ENCODE measurements at regions not wholly inside any gene's neighbourhood (a gene's known extent, or its start where the extent isn't known, plus 50 kb on each side); places are given as distances from the start of the nearest gene placed in this dataset.

DNA sequence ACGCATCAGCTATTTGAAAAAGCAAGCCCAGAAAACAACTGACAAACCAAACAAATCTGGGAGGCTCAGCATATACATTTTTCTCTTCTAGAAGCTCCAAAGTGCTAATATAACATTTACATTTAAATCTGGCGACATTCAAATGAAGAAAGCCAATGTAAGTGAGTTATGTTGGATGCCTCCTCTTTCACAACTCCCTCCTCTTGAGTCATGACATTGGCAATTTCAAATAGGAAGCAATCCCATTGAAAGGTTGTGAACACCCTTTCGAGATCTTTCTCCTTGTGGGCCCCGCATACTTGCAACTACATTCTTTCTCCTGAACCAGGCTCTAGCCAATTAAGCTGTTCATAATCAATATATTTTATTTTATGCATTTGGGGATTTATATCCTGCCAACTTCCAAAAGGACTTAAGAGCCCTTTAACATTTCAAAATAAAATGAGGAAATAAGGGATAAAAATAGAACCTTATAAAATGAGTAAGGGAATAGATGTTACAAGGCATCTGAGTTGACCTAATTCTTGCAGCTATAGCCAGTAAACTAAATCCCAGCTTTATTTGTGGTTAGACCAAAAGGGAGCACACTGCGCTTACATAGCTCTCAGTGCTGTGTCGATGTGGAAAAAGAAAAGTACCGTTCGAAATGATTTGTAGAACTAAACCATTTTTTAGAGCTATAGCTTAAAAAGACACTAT, 129.5 kb upstream of the SESN3 start:
- Histone ChIP-seq H3K9ac (no peak overlapping the region), H3K27ac (no peak overlapping the region), H2AFZ (ENCODE audit: low read depth) (no peak overlapping the region), H3K4me3 (IDR thresholded peaks at IDR 0.05; ENCODE audit: insufficient read depth, low read depth, low read length) (no peak overlapping the region), H3K27me3 (ENCODE audit: insufficient read depth, low read depth) (no peaks in the 10 kb centered on the region), H3K4me1 (ENCODE audit: low read depth, poor library complexity, severe bottlenecking) (no peaks in the 10 kb centered on the region), H3K36me3 (ENCODE audit: insufficient read depth) (no peaks in the 10 kb centered on the region), H4K20me1 (ENCODE audit: insufficient read depth) (no peaks in the 10 kb centered on the region), H3K79me2 (ENCODE audit: insufficient read depth, low read depth) (no peaks in the 10 kb centered on the region), H3K4me2 (no peak overlapping the region)
- TF ChIP-seq, protein P1, sequence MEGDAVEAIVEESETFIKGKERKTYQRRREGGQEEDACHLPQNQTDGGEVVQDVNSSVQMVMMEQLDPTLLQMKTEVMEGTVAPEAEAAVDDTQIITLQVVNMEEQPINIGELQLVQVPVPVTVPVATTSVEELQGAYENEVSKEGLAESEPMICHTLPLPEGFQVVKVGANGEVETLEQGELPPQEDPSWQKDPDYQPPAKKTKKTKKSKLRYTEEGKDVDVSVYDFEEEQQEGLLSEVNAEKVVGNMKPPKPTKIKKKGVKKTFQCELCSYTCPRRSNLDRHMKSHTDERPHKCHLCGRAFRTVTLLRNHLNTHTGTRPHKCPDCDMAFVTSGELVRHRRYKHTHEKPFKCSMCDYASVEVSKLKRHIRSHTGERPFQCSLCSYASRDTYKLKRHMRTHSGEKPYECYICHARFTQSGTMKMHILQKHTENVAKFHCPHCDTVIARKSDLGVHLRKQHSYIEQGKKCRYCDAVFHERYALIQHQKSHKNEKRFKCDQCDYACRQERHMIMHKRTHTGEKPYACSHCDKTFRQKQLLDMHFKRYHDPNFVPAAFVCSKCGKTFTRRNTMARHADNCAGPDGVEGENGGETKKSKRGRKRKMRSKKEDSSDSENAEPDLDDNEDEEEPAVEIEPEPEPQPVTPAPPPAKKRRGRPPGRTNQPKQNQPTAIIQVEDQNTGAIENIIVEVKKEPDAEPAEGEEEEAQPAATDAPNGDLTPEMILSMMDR (conservative IDR thresholded peaks at IDR 0.05; ENCODE audit: low read depth, low read length), result no peak

- H3K27ac ChIP-seq, result no peak overlapping the region
- no peak overlapping the region for H3K4me2 ChIP-seq
- TF ChIP-seq, protein P1 (conservative IDR thresholded peaks at IDR 0.05; ENCODE audit: low read depth, low read length), result no peak
- no peaks in the 10 kb centered on the region for H3K36me3 ChIP-seq (ENCODE audit: insufficient read depth)
- no peaks in the 10 kb centered on the region for H3K79me2 ChIP-seq (ENCODE audit: insufficient read depth, low read depth)
- H3K4me1 ChIP-seq (ENCODE audit: low read depth, poor library complexity, severe bottlenecking), result no peaks in the 10 kb centered on the region
- no peak overlapping the region for H3K9ac ChIP-seq
- no peak overlapping the region for H2AFZ ChIP-seq (ENCODE audit: low read depth)
- H4K20me1 ChIP-seq (ENCODE audit: insufficient read depth), result no peaks in the 10 kb centered on the region
- H3K4me3 ChIP-seq (IDR thresholded peaks at IDR 0.05; ENCODE audit: insufficient read depth, low read depth, low read length), result no peak overlapping the region
- no peaks in the 10 kb centered on the region for H3K27me3 ChIP-seq (ENCODE audit: insufficient read depth, low read depth)
These were observed 128.8 kb upstream of the SESN3 start for GRCh38 chr11:95359756-95360155.

GRCh38 chr11:95359341-95359663, 128.3 kb upstream of the SESN3 start:
- Histone ChIP-seq H4K20me1 (ENCODE audit: insufficient read depth) (no peaks in the 10 kb centered on the region), H3K4me2 (no peak overlapping the region), H3K36me3 (ENCODE audit: insufficient read depth) (no peaks in the 10 kb centered on the region), H2AFZ (ENCODE audit: low read depth) (no peak overlapping the region), H3K79me2 (ENCODE audit: insufficient read depth, low read depth) (no peaks in the 10 kb centered on the region), H3K4me3 (IDR thresholded peaks at IDR 0.05; ENCODE audit: insufficient read depth, low read depth, low read length) (no peak overlapping the region), H3K4me1 (ENCODE audit: low read depth, poor library complexity, severe bottlenecking) (no peaks in the 10 kb centered on the region), H3K27ac (no peak overlapping the region), H3K27me3 (ENCODE audit: insufficient read depth, low read depth) (no peaks in the 10 kb centered on the region), H3K9ac (no peak overlapping the region)
- TF ChIP-seq, protein P1 (conservative IDR thresholded peaks at IDR 0.05; ENCODE audit: low read depth, low read length), result no peak

DNA sequence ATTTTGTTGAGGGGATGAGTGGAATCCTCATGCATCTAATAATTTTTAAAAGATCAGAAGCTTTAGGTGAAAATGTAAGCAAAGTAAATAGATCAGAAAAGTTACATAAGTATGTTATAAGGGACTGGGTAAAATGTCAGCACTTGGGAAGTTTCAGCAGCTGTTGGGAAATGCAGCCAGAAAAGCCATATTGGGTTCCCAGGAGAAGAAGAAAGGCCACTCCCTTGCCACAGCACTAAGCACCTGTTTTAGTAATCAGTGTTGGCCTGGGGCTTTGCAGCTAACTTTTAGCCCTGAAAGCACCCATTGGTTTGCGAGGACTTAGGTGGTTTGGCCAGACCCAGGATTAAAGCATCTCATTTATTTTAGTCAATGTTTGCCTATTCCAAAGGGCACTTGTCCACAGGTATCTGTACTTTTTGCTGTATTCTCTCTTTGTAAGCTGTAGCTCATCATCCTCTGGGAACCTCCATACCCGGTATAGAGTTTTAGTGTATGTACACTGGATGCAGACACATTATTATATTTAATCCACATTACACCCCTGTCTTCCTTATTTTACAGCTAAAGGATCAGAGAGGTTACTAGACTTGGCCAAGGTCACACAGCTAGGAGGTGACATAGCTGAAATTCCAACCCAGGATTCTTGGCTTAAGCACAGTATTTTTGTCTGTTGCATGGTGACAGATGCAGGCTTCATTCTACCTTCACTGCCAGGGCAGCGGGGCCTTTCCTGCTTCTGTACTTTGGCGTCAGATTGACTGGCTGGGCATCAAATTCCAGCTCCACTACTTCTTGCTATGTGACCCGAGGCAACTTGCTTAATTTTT, 127.7 kb upstream of the SESN3 start:
- Histone ChIP-seq H3K36me3 (ENCODE audit: insufficient read depth) (no peaks in the 10 kb centered on the region), H3K4me1 (ENCODE audit: low read depth, poor library complexity, severe bottlenecking) (no peaks in the 10 kb centered on the region), H3K79me2 (ENCODE audit: insufficient read depth, low read depth) (no peaks in the 10 kb centered on the region), H2AFZ (ENCODE audit: low read depth) (no peak overlapping the region), H3K27me3 (ENCODE audit: insufficient read depth, low read depth) (no peaks in the 10 kb centered on the region), H4K20me1 (ENCODE audit: insufficient read depth) (no peaks in the 10 kb centered on the region), H3K4me2 (no peak overlapping the region), H3K9ac (no peak overlapping the region), H3K27ac (no peak overlapping the region), H3K4me3 (IDR thresholded peaks at IDR 0.05; ENCODE audit: insufficient read depth, low read depth, low read length) (no peak overlapping the region)
- TF ChIP-seq, protein P1 (conservative IDR thresholded peaks at IDR 0.05; ENCODE audit: low read depth, low read length), result no peak
